Keratinocyte (primary cell): ENCODE measurements at regions not wholly inside any gene's neighbourhood (a gene's known extent, or its start where the extent isn't known, plus 50 kb on each side); places are given as distances from the start of the nearest gene placed in this dataset.

Experiments used
- DNase-seq: peaks from one replicate; pipeline ENCODE4 v3.0.0-alpha.2; 2011; ENCODE audit warnings: low read depth, missing footprints, low spot score
- FAIRE-seq: peaks from 2 replicates; lab custom pipeline; 2011; peaks lifted over from hg19 to GRCh38; lab: Jason Lieb, UNC
- H2AFZ ChIP-seq: 2 replicates; pipeline ENCODE4 v1.6.0; 2012; ENCODE audit warnings: low read length, control low read depth, inconsistent platforms; ENCODE audit not compliant: control insufficient read depth
- H3K27ac ChIP-seq: 2 replicates; pipeline ENCODE4 v1.5.1; 2011; ENCODE audit warnings: low read length; ENCODE audit not compliant: control insufficient read depth, insufficient read depth
- H3K27me3 ChIP-seq: 3 replicates; pipeline ENCODE4 v1.6.0; 2011; ENCODE audit warnings: low read length; ENCODE audit not compliant: control insufficient read depth, insufficient read depth; ENCODE audit errors: extremely low read depth
- H3K36me3 ChIP-seq, 2 experiments: 2 replicates in 1 of 2; 3 replicates in 1 of 2; pipeline ENCODE4 v1.5.1; 2011; ENCODE audit warnings: low read length in 2 of 2, mild to moderate bottlenecking in 1 of 2; ENCODE audit not compliant: control insufficient read depth in 2 of 2, insufficient read depth in 2 of 2; ENCODE audit errors: extremely low read depth in 1 of 2
- H3K4me1 ChIP-seq: 3 replicates; pipeline ENCODE4 v1.5.1; 2011; ENCODE audit warnings: low read length; ENCODE audit not compliant: control insufficient read depth, insufficient read depth; ENCODE audit errors: extremely low read depth
- H3K4me2 ChIP-seq: 3 replicates; pipeline ENCODE4 v1.6.0; 2011; ENCODE audit warnings: low read depth, low read length; ENCODE audit not compliant: control insufficient read depth, insufficient read depth; ENCODE audit errors: extremely low read depth
- H3K4me3 ChIP-seq, 3 experiments: fragments of 200-600 bp in 1 of 3; sonication (generic) in 1 of 3; 2 replicates in 2 of 3; 3 replicates in 1 of 3; pipeline ENCODE4 v1.5.1; 2011 to 2016; ENCODE audit warnings: low read length in 3 of 3, mild to moderate bottlenecking in 3 of 3, control low read depth in 2 of 3, inconsistent platforms in 1 of 3, low read depth in 1 of 3, mixed read lengths in 1 of 3, mixed run types in 1 of 3, moderate library complexity in 1 of 3; ENCODE audit not compliant: control insufficient read depth in 2 of 3, insufficient read depth in 2 of 3; ENCODE audit errors: extremely low read depth in 1 of 3
- H3K79me2 ChIP-seq: 2 replicates; pipeline ENCODE4 v1.6.0; 2012; ENCODE audit warnings: low read length; ENCODE audit not compliant: control insufficient read depth, insufficient read depth
- H3K9ac ChIP-seq: 3 replicates; pipeline ENCODE4 v1.6.0; 2011; ENCODE audit warnings: low read length; ENCODE audit not compliant: control insufficient read depth, insufficient read depth; ENCODE audit errors: extremely low read depth
- H3K9me1 ChIP-seq: 3 replicates; pipeline ENCODE4 v1.6.0; 2011; ENCODE audit warnings: low read length; ENCODE audit not compliant: control insufficient read depth, insufficient read depth; ENCODE audit errors: extremely low read depth
- H3K9me3 ChIP-seq: 2 replicates; pipeline ENCODE4 v1.5.1; 2012; ENCODE audit warnings: low read depth, low read length; ENCODE audit not compliant: control insufficient read depth
- H4K20me1 ChIP-seq: 3 replicates; pipeline ENCODE4 v1.6.0; 2011; ENCODE audit warnings: low read length; ENCODE audit not compliant: control insufficient read depth, insufficient read depth; ENCODE audit errors: extremely low read depth
- CTCF ChIP-seq, 3 experiments: IDR thresholded peaks in 1 of 3; conservative IDR thresholded peaks in 1 of 3; optimal IDR thresholded peaks in 1 of 3; 2 replicates in 2 of 3; 3 replicates in 1 of 3; pipeline versions ENCODE3 to v1.5.1; 2011; ENCODE audit warnings: low read length in 3 of 3, mild to moderate bottlenecking in 3 of 3, moderate library complexity in 2 of 3, control low read depth in 1 of 3, inconsistent platforms in 1 of 3; ENCODE audit not compliant: insufficient read depth in 2 of 3; ENCODE audit errors: extremely low read depth in 1 of 3
- EZH2 ChIP-seq: IDR thresholded peaks from one replicate; pipeline ENCODE4 v1.6.1; 2012; ENCODE audit warnings: inconsistent platforms, mild to moderate bottlenecking, low read length, moderate library complexity
- dilution Hi-C: fragments of 300-500 bp; cut with MboI; formaldehyde crosslinking; loops from one replicate; pipeline ENCODE4 v1.7.0; 2020; ENCODE audit warnings: low sequenced_read_pairs; ENCODE audit not compliant: extremely low pct_ligation_motif_present

DNA sequence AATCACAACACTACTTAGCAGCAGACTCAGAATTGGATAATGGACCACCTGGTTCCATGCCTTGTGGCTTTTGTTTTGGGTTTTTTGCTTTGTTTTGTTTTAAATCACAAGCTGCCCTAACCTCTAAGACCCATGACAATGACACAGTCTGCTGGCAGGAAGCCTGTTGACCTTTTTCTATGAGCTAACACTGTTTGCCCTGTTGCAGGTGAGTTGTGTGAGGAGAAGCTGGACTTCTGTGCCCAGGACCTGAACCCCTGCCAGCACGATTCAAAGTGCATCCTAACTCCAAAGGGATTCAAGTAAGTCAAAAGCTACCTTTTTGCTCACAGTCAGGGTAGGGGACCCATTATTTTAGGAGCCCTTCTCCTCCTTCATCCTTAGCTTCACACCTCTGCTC lies 110.8 kb upstream of the PACRGL start:
- no peak overlapping the region for H3K4me2 ChIP-seq
- H3K9ac ChIP-seq, result no peak overlapping the region
- no peaks in the 10 kb centered on the region for H3K4me1 ChIP-seq
- H3K9me1 ChIP-seq, result no peaks in the 10 kb centered on the region
- H3K27me3 ChIP-seq, result no peaks in the 10 kb centered on the region
- no peaks in the 10 kb centered on the region for H3K79me2 ChIP-seq
- DNase-seq, result no peak
- H3K36me3 ChIP-seq, result peaks cover 0 to 4% of the 10 kb centered on the region in 2 experiments
- TF ChIP-seq EZH2, result no peak
- TF ChIP-seq CTCF (optimal IDR thresholded peaks at IDR 0.05 in 1 of 3, IDR thresholded peaks at IDR 0.05 in 1 of 3, conservative IDR thresholded peaks at IDR 0.05 in 1 of 3; ENCODE audit: extremely low read depth in 1 of 3, insufficient read depth in 2 of 3, low read length in 3 of 3), result no peak
- no peak overlapping the region for H2AFZ ChIP-seq
- H3K9me3 ChIP-seq, result no peaks in the 10 kb centered on the region
- no peak overlapping the region for H3K27ac ChIP-seq
- H4K20me1 ChIP-seq, result no peaks in the 10 kb centered on the region
- dilution Hi-C loops, result no loop called here
- FAIRE-seq, result no peak
- no peak overlapping the region for H3K4me3 ChIP-seq

DNA sequence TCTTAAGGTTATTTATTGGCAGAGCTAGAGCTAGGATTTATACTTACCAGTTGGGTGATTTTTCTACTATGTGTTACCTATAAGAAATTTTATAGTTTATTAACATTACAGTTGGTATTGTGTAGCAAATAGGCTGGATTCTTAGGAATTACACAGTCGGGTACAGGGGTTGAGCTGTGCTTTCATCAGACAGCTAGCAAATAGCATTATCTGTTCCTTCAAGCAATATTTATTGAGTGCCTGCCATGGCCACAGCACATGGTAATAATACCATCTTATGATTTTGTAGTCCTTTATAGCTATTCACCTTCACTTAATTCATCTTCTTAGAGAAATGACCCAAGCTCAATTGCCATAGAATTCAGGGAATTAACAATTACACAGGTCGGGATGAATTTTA lies 109.4 kb upstream of the PACRGL start:
- no peaks in the 10 kb centered on the region for H3K27me3 ChIP-seq
- H3K9me1 ChIP-seq, result no peaks in the 10 kb centered on the region
- H2AFZ ChIP-seq, result no peak overlapping the region
- H4K20me1 ChIP-seq, result no peaks in the 10 kb centered on the region
- no peaks in the 10 kb centered on the region for H3K9me3 ChIP-seq
- H3K4me1 ChIP-seq, result no peaks in the 10 kb centered on the region
- no peak overlapping the region for H3K4me2 ChIP-seq
- peaks cover 0 to 4% of the 10 kb centered on the region in 2 experiments for H3K36me3 ChIP-seq
- no peak overlapping the region for H3K4me3 ChIP-seq
- TF ChIP-seq CTCF (optimal IDR thresholded peaks at IDR 0.05 in 1 of 3, IDR thresholded peaks at IDR 0.05 in 1 of 3, conservative IDR thresholded peaks at IDR 0.05 in 1 of 3; ENCODE audit: extremely low read depth in 1 of 3, insufficient read depth in 2 of 3, low read length in 3 of 3) (no peak), EZH2 (no peak)
- FAIRE-seq, result no peak
- no peaks in the 10 kb centered on the region for H3K79me2 ChIP-seq
- no peak overlapping the region for H3K27ac ChIP-seq
- DNase-seq, result no peak
- no peak overlapping the region for H3K9ac ChIP-seq
- dilution Hi-C loops, result no loop called here
